K562 (cell line): ENCODE measurements at regions not wholly inside any gene's neighbourhood (a gene's known extent, or its start where the extent isn't known, plus 50 kb on each side); places are given as distances from the start of the nearest gene placed in this dataset.

Experiments
- CBX8 ChIP-seq: fragments of 200-600 bp; sonication (generic); IDR thresholded peaks from 2 replicates; pipeline ENCODE4 v1.6.1; 2012; ENCODE audit warnings: borderline replicate concordance, mixed run types, low read depth, mild to moderate bottlenecking, moderate library complexity, mixed read lengths, low read length, control low read depth, inconsistent platforms; ENCODE audit not compliant: poor library complexity, severe bottlenecking; ENCODE audit errors: extremely low read depth
- CCAR2 ChIP-seq: fragments of 200-400 bp; formaldehyde crosslinking; IDR thresholded peaks from 2 replicates; pipeline ENCODE4 v1.6.1; 2017; ENCODE audit warnings: mild to moderate bottlenecking, low read depth, low read length
- HEY1 ChIP-seq: fragments of 250-450 bp; sonication (Bioruptor Pico); IDR thresholded peaks from 2 replicates; pipeline ENCODE4 v1.5.0; 2020; ENCODE audit warnings: mild to moderate bottlenecking, moderate library complexity, borderline replicate concordance
- HMG20A ChIP-seq: fragments of 450-650 bp; formaldehyde crosslinking; conservative IDR thresholded peaks from 2 replicates; pipeline ENCODE4 v1.4.0; 2020; ENCODE audit warnings: mild to moderate bottlenecking, mixed read lengths
- KAT2B ChIP-seq: IDR thresholded peaks from one replicate; pipeline ENCODE4 v1.6.1; 2012; ENCODE audit warnings: low read depth, mild to moderate bottlenecking, control low read depth, inconsistent platforms, low read length, moderate library complexity
- KDM2B ChIP-seq: fragments of 250-450 bp; sonication (Bioruptor Pico); IDR thresholded peaks from 2 replicates; pipeline ENCODE4 v1.8.0; 2021; ENCODE audit warnings: mild to moderate bottlenecking, moderate library complexity
- MAFF ChIP-seq: IDR thresholded peaks from 2 replicates; pipeline ENCODE4 v1.6.1; 2012; ENCODE audit warnings: low read length, improper control_type of control experiment
- MCM3 ChIP-seq: fragments of 450-650 bp; IDR thresholded peaks from 2 replicates; pipeline ENCODE4 v1.6.1; 2016
- NFIX ChIP-seq: fragments of 250-450 bp; sonication (Bioruptor Pico); IDR thresholded peaks from 2 replicates; pipeline ENCODE4 v1.4.0; 2020; ENCODE audit warnings: low read depth, mild to moderate bottlenecking, moderate library complexity
- NR4A1 ChIP-seq, 2 experiments: fragments of 250-450 bp in 1 of 2; fragments of 450-650 bp in 1 of 2; sonication (Bioruptor Pico) in 1 of 2; IDR thresholded peaks; 2 replicates each; pipeline versions ENCODE4 v1.4.0 to v1.6.1; 2016 to 2020; ENCODE audit warnings: mild to moderate bottlenecking in 2 of 2, missing compliant biosample characterization in 1 of 2, missing genetic modification characterization in 1 of 2, moderate library complexity in 1 of 2
- PRMT5 ChIP-seq: sonication (generic); formaldehyde crosslinking; IDR thresholded peaks from 2 replicates; pipeline ENCODE4 v1.5.0; 2020; ENCODE audit warnings: missing genetic modification reagents
- RBM14 ChIP-seq: fragments of 200-400 bp; formaldehyde crosslinking; IDR thresholded peaks from 2 replicates; pipeline ENCODE4 v1.6.1; 2018; ENCODE audit warnings: low read depth, mild to moderate bottlenecking, low read length, moderate library complexity, borderline replicate concordance; ENCODE audit not compliant: insufficient read depth
- RBM17 ChIP-seq: fragments of 200-400 bp; formaldehyde crosslinking; IDR thresholded peaks from 2 replicates; pipeline ENCODE4 v1.6.1; 2017; ENCODE audit warnings: low read depth, mild to moderate bottlenecking, low read length, borderline replicate concordance
- ZFP1 ChIP-seq: fragments of 450-650 bp; formaldehyde crosslinking; IDR thresholded peaks from 2 replicates; pipeline ENCODE4 v1.4.0; 2020; ENCODE audit warnings: mild to moderate bottlenecking, mixed read lengths
- ZFP36 ChIP-seq: fragments of 150-350 bp; IDR thresholded peaks from 2 replicates; pipeline ENCODE4 v1.6.1; 2018; ENCODE audit warnings: low read length, low read depth; ENCODE audit not compliant: partially characterized antibody
- ZNF12 ChIP-seq: sonication (generic); formaldehyde crosslinking; IDR thresholded peaks from 2 replicates; pipeline ENCODE4 v1.4.0; 2020; ENCODE audit warnings: mild to moderate bottlenecking, missing genetic modification reagents
- ZNF165 ChIP-seq: fragments of 250-450 bp; sonication (Bioruptor Pico); IDR thresholded peaks from 2 replicates; pipeline ENCODE4 v1.4.0; 2020; ENCODE audit warnings: borderline replicate concordance
- ZNF589 ChIP-seq: fragments of 200-800 bp; sonication (Bioruptor generic); IDR thresholded peaks from 2 replicates; pipeline ENCODE4 v1.6.1; 2016; ENCODE audit warnings: low read depth, missing genetic modification characterization, missing compliant biosample characterization
- ZNF785 ChIP-seq: fragments of 250-450 bp; sonication (Bioruptor Pico); IDR thresholded peaks from 2 replicates; pipeline ENCODE4 v1.4.0; 2020; ENCODE audit warnings: mild to moderate bottlenecking
- TF ChIP-seq, protein P1 (sequence below), 2 experiments: fragments of 450-650 bp in 1 of 2; sonication (generic) in 1 of 2; formaldehyde crosslinking in 1 of 2; IDR thresholded peaks; 2 replicates each; pipeline versions ENCODE4 v1.7.1 to v1.9.0; 2016 to 2022; ENCODE audit warnings: inconsistent platforms in 1 of 2, mild to moderate bottlenecking in 1 of 2, missing genetic modification reagents in 1 of 2

GRCh38 chr2:105454801-105455485 is 56.1 kb upstream of the FHL2 start (continued):
- TF ChIP-seq, protein P1, sequence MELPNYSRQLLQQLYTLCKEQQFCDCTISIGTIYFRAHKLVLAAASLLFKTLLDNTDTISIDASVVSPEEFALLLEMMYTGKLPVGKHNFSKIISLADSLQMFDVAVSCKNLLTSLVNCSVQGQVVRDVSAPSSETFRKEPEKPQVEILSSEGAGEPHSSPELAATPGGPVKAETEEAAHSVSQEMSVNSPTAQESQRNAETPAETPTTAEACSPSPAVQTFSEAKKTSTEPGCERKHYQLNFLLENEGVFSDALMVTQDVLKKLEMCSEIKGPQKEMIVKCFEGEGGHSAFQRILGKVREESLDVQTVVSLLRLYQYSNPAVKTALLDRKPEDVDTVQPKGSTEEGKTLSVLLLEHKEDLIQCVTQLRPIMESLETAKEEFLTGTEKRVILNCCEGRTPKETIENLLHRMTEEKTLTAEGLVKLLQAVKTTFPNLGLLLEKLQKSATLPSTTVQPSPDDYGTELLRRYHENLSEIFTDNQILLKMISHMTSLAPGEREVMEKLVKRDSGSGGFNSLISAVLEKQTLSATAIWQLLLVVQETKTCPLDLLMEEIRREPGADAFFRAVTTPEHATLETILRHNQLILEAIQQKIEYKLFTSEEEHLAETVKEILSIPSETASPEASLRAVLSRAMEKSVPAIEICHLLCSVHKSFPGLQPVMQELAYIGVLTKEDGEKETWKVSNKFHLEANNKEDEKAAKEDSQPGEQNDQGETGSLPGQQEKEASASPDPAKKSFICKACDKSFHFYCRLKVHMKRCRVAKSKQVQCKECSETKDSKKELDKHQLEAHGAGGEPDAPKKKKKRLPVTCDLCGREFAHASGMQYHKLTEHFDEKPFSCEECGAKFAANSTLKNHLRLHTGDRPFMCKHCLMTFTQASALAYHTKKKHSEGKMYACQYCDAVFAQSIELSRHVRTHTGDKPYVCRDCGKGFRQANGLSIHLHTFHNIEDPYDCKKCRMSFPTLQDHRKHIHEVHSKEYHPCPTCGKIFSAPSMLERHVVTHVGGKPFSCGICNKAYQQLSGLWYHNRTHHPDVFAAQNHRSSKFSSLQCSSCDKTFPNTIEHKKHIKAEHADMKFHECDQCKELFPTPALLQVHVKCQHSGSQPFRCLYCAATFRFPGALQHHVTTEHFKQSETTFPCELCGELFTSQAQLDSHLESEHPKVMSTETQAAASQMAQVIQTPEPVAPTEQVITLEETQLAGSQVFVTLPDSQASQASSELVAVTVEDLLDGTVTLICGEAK (IDR thresholded peaks at IDR 0.05): no peak
- TF ChIP-seq, protein P1 (CRISPR knock-in tag; IDR thresholded peaks at IDR 0.05): no peak
- TF ChIP-seq ZFP1: no peak
- TF ChIP-seq NFIX: no peak
- TF ChIP-seq HEY1 (CRISPR knock-in tag): no peak
- TF ChIP-seq CCAR2: no peak
- no peak for TF ChIP-seq KDM2B (CRISPR knock-in tag)
- no peak for TF ChIP-seq CBX8
- no peak for TF ChIP-seq RBM14
- TF ChIP-seq ZNF165 (CRISPR knock-in tag): no peak
- TF ChIP-seq MCM3: no peak
- TF ChIP-seq MAFF: no peak
- TF ChIP-seq HMG20A (CRISPR knock-in tag): no peak
- TF ChIP-seq PRMT5 (CRISPR knock-in tag): no peak
- no peak for TF ChIP-seq NR4A1 (CRISPR knock-in tag; IDR thresholded peaks at IDR 0.05)
- peak; percentile 84 for TF ChIP-seq NR4A1 (tag; IDR thresholded peaks at IDR 0.05)
- TF ChIP-seq ZNF12 (CRISPR knock-in tag): no peak
- no peak for TF ChIP-seq ZNF785
- TF ChIP-seq KAT2B: no peak
- no peak for TF ChIP-seq RBM17
- TF ChIP-seq ZFP36: no peak
- TF ChIP-seq ZNF589 (CRISPR knock-in tag): peak; percentile 84; the same call in 1 of the 2 replicates
